ENCODE measurements at regions not wholly inside any gene's neighbourhood (a gene's known extent, or its start where the extent isn't known, plus 50 kb on each side); places are given as distances from the start of the nearest gene placed in this dataset.
"Not testable (repeated sequence)": the region's sequence is repeated elsewhere in the genome, so short reads cannot be mapped to it uniquely, and the experiment has no call there.

- not testable (repeated sequence) for TF ChIP-seq CTCF (IDR thresholded peaks at IDR 0.05); NFE2L1 (CRISPR knock-in tag; IDR thresholded peaks at IDR 0.05); SP1 (CRISPR knock-in tag; conservative IDR thresholded peaks at IDR 0.05); PRDM15 (CRISPR knock-in tag; IDR thresholded peaks at IDR 0.05); MAX (CRISPR knock-in tag; IDR thresholded peaks at IDR 0.05); ZNF512 (CRISPR knock-in tag; IDR thresholded peaks at IDR 0.05; ENCODE audit: borderline replicate concordance); USF2 (CRISPR knock-in tag; IDR thresholded peaks at IDR 0.05); KAT7 (CRISPR knock-in tag; IDR thresholded peaks at IDR 0.05; ENCODE audit: borderline replicate concordance); ZNF263 (CRISPR knock-in tag; IDR thresholded peaks at IDR 0.05; ENCODE audit: low read depth); ATF2 (CRISPR knock-in tag; IDR thresholded peaks at IDR 0.05; ENCODE audit: borderline replicate concordance, low read depth); AFF4 (CRISPR knock-in tag; IDR thresholded peaks at IDR 0.05; ENCODE audit: borderline replicate concordance); TEAD1 (CRISPR knock-in tag; IDR thresholded peaks at IDR 0.05); JUN (CRISPR knock-in tag; IDR thresholded peaks at IDR 0.05); RELA (CRISPR knock-in tag; IDR thresholded peaks at IDR 0.05; ENCODE audit: borderline replicate concordance)
These were observed 255.6 kb upstream of the NUPR2 start for GRCh38 chr7:56371792-56372191.

All from WTC11 (cell line).